ENCODE measurements at regions not wholly inside any gene's neighbourhood (a gene's known extent, or its start where the extent isn't known, plus 50 kb on each side); places are given as distances from the start of the nearest gene placed in this dataset.

GRCh38 chr13:90256746-90257145 lies 1090.7 kb upstream of the MIR17HG start:
- Histone ChIP-seq H3K36me3 (ENCODE audit: low read depth) (no peaks in the 10 kb centered on the region), H4K20me1 (ENCODE audit: insufficient read depth) (no peaks in the 10 kb centered on the region), H3K9me2 (ENCODE audit: insufficient read depth) (no peaks in the 10 kb centered on the region), H3K79me2 (ENCODE audit: low read depth) (no peaks in the 10 kb centered on the region), H3K4me3 (no peak overlapping the region), H3K27me3 (ENCODE audit: insufficient read depth, low read depth) (no peaks in the 10 kb centered on the region), H2AFZ (no peak overlapping the region), H3K9me3 (ENCODE audit: insufficient read depth, low read depth) (no peaks in the 10 kb centered on the region), H3F3A (ENCODE audit: insufficient read depth, low read depth) (no peaks in the 10 kb centered on the region), H3K4me1 (replicated peaks; ENCODE audit: insufficient read depth) (no peaks in the 10 kb centered on the region), H3K4me2 (no peak overlapping the region), H3K27ac (no peak overlapping the region)
- intact Hi-C loops (cut with micrococcal nuclease; ENCODE audit: unreplicated experiment): no loop called here
- no peak for DNase-seq
- CTCF ChIA-PET: no interaction called here
- POLR2A ChIA-PET (ENCODE audit: unreplicated experiment): no interaction called here
- TF ChIP-seq CTCF (conservative IDR thresholded peaks at IDR 0.05) (no peak), EZH2 (IDR thresholded peaks at IDR 0.05; ENCODE audit: low read depth) (no peak)
- BruUV-seq (replicated peaks): no TSS peak

- H3F3A ChIP-seq (ENCODE audit: insufficient read depth, low read depth): no peaks in the 10 kb centered on the region
- H3K4me3 ChIP-seq: no peak overlapping the region
- H3K27me3 ChIP-seq (ENCODE audit: insufficient read depth, low read depth): no peaks in the 10 kb centered on the region
- no peaks in the 10 kb centered on the region for H3K4me1 ChIP-seq (replicated peaks; ENCODE audit: insufficient read depth)
- H3K9me2 ChIP-seq (ENCODE audit: insufficient read depth): no peaks in the 10 kb centered on the region
- H3K36me3 ChIP-seq (ENCODE audit: low read depth): no peaks in the 10 kb centered on the region
- no peaks in the 10 kb centered on the region for H4K20me1 ChIP-seq (ENCODE audit: insufficient read depth)
- no peak overlapping the region for H2AFZ ChIP-seq
- no peaks in the 10 kb centered on the region for H3K79me2 ChIP-seq (ENCODE audit: low read depth)
- CTCF ChIA-PET: no interaction called here
- H3K27ac ChIP-seq: no peak overlapping the region
- DNase-seq: no peak
- H3K4me2 ChIP-seq: no peak overlapping the region
- intact Hi-C loops (cut with micrococcal nuclease; ENCODE audit: unreplicated experiment): no loop called here
- TF ChIP-seq EZH2 (IDR thresholded peaks at IDR 0.05; ENCODE audit: low read depth): no peak
- TF ChIP-seq CTCF (conservative IDR thresholded peaks at IDR 0.05): no peak
- no peaks in the 10 kb centered on the region for H3K9me3 ChIP-seq (ENCODE audit: insufficient read depth, low read depth)
- POLR2A ChIA-PET (ENCODE audit: unreplicated experiment): no interaction called here
- no TSS peak for BruUV-seq (replicated peaks)
Measured at GRCh38 chr13:90258129-90258528, 1089.4 kb upstream of the MIR17HG start.

GRCh38 chr13:90261343-90261742 lies 1086.1 kb upstream of the MIR17HG start:
- Histone ChIP-seq H3K4me1 (replicated peaks; ENCODE audit: insufficient read depth) (no peaks in the 10 kb centered on the region), H3K9me3 (ENCODE audit: insufficient read depth, low read depth) (no peaks in the 10 kb centered on the region), H3F3A (ENCODE audit: insufficient read depth, low read depth) (no peaks in the 10 kb centered on the region), H3K9me2 (ENCODE audit: insufficient read depth) (0 out of 2 replicates have a peak, but pooled peaks cover 4% of the 10 kb centered on the region), H3K27me3 (ENCODE audit: insufficient read depth, low read depth) (no peaks in the 10 kb centered on the region), H2AFZ (no peak overlapping the region), H3K27ac (no peak overlapping the region), H3K36me3 (ENCODE audit: low read depth) (no peaks in the 10 kb centered on the region), H4K20me1 (ENCODE audit: insufficient read depth) (no peaks in the 10 kb centered on the region), H3K79me2 (ENCODE audit: low read depth) (no peaks in the 10 kb centered on the region), H3K4me2 (no peak overlapping the region), H3K4me3 (no peak overlapping the region)
- ChIA-PET CTCF (no interaction called here), POLR2A (ENCODE audit: unreplicated experiment) (no interaction called here)
- no peak for TF ChIP-seq CTCF (conservative IDR thresholded peaks at IDR 0.05)
- TF ChIP-seq EZH2 (IDR thresholded peaks at IDR 0.05; ENCODE audit: low read depth): no peak
- intact Hi-C loops (cut with micrococcal nuclease; ENCODE audit: unreplicated experiment): no loop called here
- no peak for DNase-seq
- no TSS peak for BruUV-seq (replicated peaks)
